AG10803 (cell line): ENCODE measurements at regions not wholly inside any gene's neighbourhood (a gene's known extent, or its start where the extent isn't known, plus 50 kb on each side); places are given as distances from the start of the nearest gene placed in this dataset.

Source experiments
- DNase-seq: peaks from one replicate; pipeline ENCODE4 v3.0.0; 2010; ENCODE audit warnings: low read depth
- H3K4me3 ChIP-seq: 2 replicates; pipeline ENCODE4 v1.5.1; 2011; ENCODE audit warnings: mild to moderate bottlenecking, low read length, control low read depth
- TF ChIP-seq, protein P1 (sequence below): conservative IDR thresholded peaks from 2 replicates; pipeline ENCODE4 v1.5.1; 2011; ENCODE audit warnings: mild to moderate bottlenecking, low read length, control low read depth, inconsistent platforms

DNA sequence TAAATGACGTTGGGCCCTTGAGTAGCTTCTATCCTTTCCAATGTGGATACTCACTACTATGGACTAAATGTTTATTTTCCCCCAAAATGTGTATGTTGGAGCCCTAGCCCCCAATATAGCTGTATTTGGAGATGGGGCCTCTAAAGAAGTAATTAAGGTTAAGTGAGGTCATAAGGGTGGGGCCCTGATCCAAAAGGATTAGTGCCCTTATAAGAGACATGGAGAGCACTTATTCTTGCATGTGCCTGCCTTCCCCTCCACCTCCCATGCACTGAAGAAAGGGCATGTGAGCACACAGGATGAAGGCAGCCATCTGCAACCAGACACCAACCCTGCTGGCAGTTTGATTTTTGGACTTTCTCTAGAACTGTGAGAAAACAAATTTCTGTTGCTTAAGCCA is 115.7 kb upstream of the MED13 start:
- TF ChIP-seq, protein P1, sequence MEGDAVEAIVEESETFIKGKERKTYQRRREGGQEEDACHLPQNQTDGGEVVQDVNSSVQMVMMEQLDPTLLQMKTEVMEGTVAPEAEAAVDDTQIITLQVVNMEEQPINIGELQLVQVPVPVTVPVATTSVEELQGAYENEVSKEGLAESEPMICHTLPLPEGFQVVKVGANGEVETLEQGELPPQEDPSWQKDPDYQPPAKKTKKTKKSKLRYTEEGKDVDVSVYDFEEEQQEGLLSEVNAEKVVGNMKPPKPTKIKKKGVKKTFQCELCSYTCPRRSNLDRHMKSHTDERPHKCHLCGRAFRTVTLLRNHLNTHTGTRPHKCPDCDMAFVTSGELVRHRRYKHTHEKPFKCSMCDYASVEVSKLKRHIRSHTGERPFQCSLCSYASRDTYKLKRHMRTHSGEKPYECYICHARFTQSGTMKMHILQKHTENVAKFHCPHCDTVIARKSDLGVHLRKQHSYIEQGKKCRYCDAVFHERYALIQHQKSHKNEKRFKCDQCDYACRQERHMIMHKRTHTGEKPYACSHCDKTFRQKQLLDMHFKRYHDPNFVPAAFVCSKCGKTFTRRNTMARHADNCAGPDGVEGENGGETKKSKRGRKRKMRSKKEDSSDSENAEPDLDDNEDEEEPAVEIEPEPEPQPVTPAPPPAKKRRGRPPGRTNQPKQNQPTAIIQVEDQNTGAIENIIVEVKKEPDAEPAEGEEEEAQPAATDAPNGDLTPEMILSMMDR = no peak
- DNase-seq = no peak
- no peak overlapping the region for H3K4me3 ChIP-seq

DNA sequence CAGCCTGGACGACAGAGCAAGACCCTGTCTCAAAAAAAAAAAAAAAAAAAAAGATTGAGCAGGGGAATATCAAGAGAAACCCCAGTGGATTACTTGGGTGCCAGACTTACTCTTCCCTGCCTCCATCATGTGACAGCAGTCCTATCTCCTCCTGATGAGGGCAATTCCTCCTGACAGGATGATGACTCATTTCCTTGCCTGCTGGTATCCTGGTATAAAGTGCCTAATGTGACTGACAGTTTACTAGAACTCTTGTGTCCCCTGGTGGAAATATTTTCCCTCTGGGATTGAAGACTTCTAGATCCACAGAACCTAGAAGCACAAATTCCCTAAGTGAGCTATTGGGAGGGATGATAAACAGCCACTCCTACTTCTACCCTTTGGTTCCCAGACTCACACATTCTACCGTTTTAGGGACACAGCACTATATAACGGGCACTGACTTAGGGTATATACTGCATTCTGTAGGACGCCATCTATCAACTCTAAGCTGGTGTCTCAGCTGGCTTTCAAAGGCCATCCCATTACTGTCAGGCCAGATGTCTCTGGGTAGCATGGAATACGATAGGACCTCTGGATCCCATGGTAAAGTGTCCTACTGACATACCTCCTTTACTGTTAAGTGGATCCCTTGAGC is 114.6 kb upstream of the MED13 start:
- DNase-seq = peak; percentile 18
- TF ChIP-seq, protein P1 = no peak
- H3K4me3 ChIP-seq = no peak overlapping the region

DNA sequence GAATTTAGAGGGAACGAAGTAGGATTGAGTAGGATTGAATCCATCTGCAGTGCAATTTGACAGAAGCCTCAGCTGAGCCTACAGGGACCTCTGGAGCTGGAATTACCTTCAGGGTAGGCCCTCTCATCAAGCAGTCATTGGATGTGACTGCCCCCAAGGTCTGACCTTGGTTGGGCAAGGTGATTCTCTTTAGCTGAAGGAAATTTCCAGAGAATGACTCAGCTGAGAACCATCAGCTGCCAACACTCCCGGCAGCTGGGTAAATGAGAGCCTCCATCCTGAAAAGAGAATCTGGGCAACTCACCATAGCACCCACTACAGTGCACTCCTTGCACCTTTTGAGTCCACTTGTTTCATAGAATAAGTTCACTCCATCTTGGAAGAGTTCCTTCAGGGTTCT is 113.5 kb upstream of the MED13 start:
- TF ChIP-seq, protein P1 = no peak
- DNase-seq = peak; percentile 8
- no peak overlapping the region for H3K4me3 ChIP-seq

DNA sequence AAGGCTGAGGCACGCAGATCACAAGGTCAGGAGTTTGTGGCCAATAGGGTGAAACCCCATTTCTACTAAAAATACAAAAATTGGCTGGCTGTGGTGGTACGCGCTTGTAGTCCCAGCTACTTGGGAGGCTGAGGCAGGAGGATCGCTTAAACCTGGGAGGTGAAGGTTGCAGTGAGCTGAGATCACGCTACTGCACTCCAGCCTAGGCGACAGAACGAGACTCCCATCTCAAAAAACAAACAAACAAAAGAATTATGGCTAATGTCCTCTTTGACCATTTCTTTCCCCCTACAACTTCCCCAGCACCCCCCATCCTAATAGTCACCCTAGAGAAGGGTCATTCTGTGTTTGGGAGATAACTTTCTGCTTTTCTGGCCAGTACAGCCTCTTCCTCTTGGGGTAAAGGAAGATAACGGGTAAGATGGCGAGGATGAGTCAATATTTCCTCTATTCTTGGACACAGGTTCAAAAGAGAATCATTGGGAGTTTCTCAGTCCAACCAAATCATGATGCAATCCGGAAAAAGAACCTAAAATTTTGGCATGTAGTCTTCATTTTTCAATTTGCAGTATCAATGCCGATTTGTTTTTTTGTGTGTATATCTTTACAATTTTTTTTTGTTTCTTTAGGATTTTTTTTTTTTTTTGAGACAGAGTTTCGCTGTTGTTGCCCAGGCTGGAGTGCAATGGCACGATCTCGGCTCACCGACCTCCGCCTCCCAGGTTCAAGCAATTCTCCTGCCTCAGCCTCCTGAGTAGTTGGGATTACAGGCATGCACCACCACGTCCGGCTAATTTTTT is 107.6 kb upstream of the MED13 start:
- no peak overlapping the region for H3K4me3 ChIP-seq
- TF ChIP-seq, protein P1 = no peak
- no peak for DNase-seq

DNA sequence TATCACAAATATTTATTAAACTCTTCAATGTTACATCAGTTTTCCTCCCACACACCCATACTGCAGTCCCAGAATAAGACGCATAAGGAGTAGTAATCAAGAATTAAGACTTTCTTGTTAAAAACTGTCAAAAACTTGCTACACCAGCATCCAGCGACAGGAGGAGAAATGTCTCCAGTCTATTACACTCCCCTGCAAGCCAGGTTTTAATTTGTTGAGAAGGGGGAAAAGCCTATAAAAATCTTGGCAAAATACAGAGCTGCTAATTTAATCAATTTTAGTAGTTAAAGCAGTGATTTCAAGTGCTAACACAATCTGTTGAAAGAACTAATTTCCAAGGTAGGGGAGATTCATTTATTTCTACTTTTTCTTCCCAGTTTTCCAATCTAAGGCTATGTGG is 102.0 kb upstream of the MED13 start:
- DNase-seq = no peak
- TF ChIP-seq, protein P1 = no peak
- H3K4me3 ChIP-seq = no peak overlapping the region

DNA sequence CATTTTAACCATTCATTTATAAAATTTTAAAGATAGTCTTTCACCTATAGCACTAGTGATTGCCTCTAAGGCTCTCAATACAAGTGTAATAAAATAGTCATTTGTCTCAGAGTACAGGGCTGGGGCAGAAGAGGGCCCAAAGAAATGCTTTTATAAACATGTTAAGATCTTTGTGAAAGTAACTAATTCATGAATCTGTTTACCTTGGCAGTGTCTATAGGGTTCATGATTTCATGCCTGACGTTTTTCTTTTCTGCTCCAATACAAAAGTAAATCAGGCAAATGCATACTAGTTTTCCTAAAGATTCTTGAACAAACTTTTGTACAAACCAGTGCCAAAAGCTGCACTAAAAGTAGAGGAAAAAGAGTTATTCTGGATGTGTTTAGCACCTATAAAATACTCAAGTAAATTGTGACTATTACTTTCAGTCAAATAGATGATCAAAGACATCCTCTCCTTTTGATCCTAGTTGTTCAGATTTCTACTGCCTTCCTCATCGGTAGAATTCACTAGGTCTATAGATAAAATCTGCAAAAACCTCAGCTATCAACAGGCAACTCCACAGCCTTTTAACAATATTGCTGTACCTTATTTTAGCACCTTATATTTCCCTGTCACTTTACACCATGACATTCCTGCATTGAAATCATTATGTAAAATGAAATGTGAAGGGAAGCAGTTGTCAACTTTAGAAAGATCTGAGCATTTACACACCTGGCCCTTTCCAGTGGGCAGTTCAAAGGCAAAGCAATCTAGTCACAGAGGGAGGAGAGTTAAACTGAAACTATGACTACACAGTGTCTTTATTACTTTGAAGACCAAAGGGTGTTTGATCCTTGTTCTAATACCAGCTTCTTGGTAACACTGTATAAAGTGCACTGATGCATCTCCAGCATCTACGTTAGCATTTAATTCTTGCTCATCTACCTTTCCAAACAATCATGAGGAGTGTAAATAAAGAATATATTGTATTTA is 100.0 kb upstream of the MED13 start:
- TF ChIP-seq, protein P1 = no peak
- H3K4me3 ChIP-seq = no peak overlapping the region
- DNase-seq = no peak
